ENCODE measurements at regions not wholly inside any gene's neighbourhood (a gene's known extent, or its start where the extent isn't known, plus 50 kb on each side); places are given as distances from the start of the nearest gene placed in this dataset.

DNA sequence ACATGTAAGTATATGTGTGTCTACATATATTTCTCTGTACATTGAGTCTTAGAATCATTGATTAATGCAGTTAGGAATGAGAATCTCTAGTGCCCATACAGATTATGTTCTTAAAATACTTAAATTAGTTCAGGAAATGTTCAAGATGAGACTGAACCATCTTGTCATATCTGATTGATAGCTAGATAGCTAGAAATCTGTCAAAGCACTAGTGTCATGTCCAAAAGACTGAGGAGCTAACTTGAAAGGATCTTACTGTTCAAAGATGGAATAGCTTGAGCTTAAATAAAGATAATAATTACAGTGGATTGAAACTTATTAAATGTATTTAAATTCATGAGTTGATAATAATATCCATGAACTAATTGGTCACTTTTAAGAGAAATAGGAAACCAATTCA is 191.7 kb upstream of the TCF21 start:
- Histone ChIP-seq H3K4me2 (ENCODE audit: low read length) (no peak overlapping the region), H3K9ac (ENCODE audit: low read length) (no peak overlapping the region), H3K79me2 (replicated peaks; ENCODE audit: insufficient read depth, low read length) (no peaks in the 10 kb centered on the region), H2AFZ (ENCODE audit: low read depth, low read length) (no peak overlapping the region), H3K36me3 (ENCODE audit: insufficient read depth, low read length) (no peaks in the 10 kb centered on the region), H3K9me3 (ENCODE audit: low read length) (no peaks in the 10 kb centered on the region), H3K9me2 (ENCODE audit: insufficient read depth, low read length) (no peaks in the 10 kb centered on the region), H3F3A (ENCODE audit: insufficient read depth, low read length, poor library complexity, severe bottlenecking) (no peaks in the 10 kb centered on the region), H3K27me3 (ENCODE audit: insufficient read depth, low read depth, low read length) (no peaks in the 10 kb centered on the region), H4K20me1 (ENCODE audit: insufficient read depth) (no peaks in the 10 kb centered on the region), H3K27ac (ENCODE audit: low read length) (no peak overlapping the region), H3K4me3 (ENCODE audit: low read length) (no peak overlapping the region)
- TF ChIP-seq TAF1 (IDR thresholded peaks at IDR 0.05; ENCODE audit: low read depth) (no peak), EP300 (conservative IDR thresholded peaks at IDR 0.05; ENCODE audit: poor library complexity, severe bottlenecking) (peak; percentile 65)

GRCh38 chr6:133697666-133698065 is 191.2 kb upstream of the TCF21 start:
- Histone ChIP-seq H3F3A (ENCODE audit: insufficient read depth, low read length, poor library complexity, severe bottlenecking) (no peaks in the 10 kb centered on the region), H3K27me3 (ENCODE audit: insufficient read depth, low read depth, low read length) (no peaks in the 10 kb centered on the region), H3K9me3 (ENCODE audit: low read length) (no peaks in the 10 kb centered on the region), H3K27ac (ENCODE audit: low read length) (no peak overlapping the region), H3K36me3 (ENCODE audit: insufficient read depth, low read length) (no peaks in the 10 kb centered on the region), H3K4me2 (ENCODE audit: low read length) (no peak overlapping the region), H3K9ac (ENCODE audit: low read length) (no peak overlapping the region), H4K20me1 (ENCODE audit: insufficient read depth) (no peaks in the 10 kb centered on the region), H2AFZ (ENCODE audit: low read depth, low read length) (no peak overlapping the region), H3K4me3 (ENCODE audit: low read length) (no peak overlapping the region), H3K9me2 (ENCODE audit: insufficient read depth, low read length) (no peaks in the 10 kb centered on the region), H3K79me2 (replicated peaks; ENCODE audit: insufficient read depth, low read length) (no peaks in the 10 kb centered on the region)
- TF ChIP-seq POLR2AphosphoS5 (IDR thresholded peaks at IDR 0.05): no peak

DNA sequence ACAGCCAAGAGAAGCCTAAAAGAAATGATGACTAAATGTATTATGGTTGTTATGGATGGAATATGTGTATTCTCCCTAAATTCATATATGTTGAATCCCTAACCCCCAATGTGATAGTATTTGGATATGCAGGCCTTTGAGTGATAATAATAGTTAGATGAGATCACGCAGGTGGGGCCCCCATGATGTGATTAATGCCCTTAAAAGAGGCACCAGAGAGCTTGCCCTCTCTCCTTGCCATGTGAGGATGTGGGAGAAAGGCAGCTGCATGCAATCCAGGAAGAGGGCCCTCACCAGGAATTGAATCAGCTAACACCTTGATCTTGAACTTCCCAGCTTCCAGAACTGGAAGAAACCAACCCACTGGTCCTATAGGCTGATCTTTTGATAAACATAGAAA is 190.6 kb upstream of the TCF21 start:
- H3F3A ChIP-seq (ENCODE audit: insufficient read depth, low read length, poor library complexity, severe bottlenecking): no peaks in the 10 kb centered on the region
- H3K36me3 ChIP-seq (ENCODE audit: insufficient read depth, low read length): no peaks in the 10 kb centered on the region
- no peak overlapping the region for H3K4me2 ChIP-seq (ENCODE audit: low read length)
- no peak overlapping the region for H2AFZ ChIP-seq (ENCODE audit: low read depth, low read length)
- no peaks in the 10 kb centered on the region for H3K9me2 ChIP-seq (ENCODE audit: insufficient read depth, low read length)
- H3K27me3 ChIP-seq (ENCODE audit: insufficient read depth, low read depth, low read length): no peaks in the 10 kb centered on the region
- no peaks in the 10 kb centered on the region for H3K9me3 ChIP-seq (ENCODE audit: low read length)
- no peak overlapping the region for H3K27ac ChIP-seq (ENCODE audit: low read length)
- H4K20me1 ChIP-seq (ENCODE audit: insufficient read depth): no peaks in the 10 kb centered on the region
- no peaks in the 10 kb centered on the region for H3K79me2 ChIP-seq (replicated peaks; ENCODE audit: insufficient read depth, low read length)
- H3K4me3 ChIP-seq (ENCODE audit: low read length): no peak overlapping the region
- no peak overlapping the region for H3K9ac ChIP-seq (ENCODE audit: low read length)
- TF ChIP-seq EP300 (conservative IDR thresholded peaks at IDR 0.05; ENCODE audit: poor library complexity, severe bottlenecking) (no peak), MXI1 (conservative IDR thresholded peaks at IDR 0.05; ENCODE audit: poor library complexity, severe bottlenecking) (no peak), EZH2 (IDR thresholded peaks at IDR 0.05; ENCODE audit: borderline replicate concordance, insufficient read depth, low read length, poor library complexity, severe bottlenecking) (no peak), SMC3 (conservative IDR thresholded peaks at IDR 0.05; ENCODE audit: poor library complexity) (no peak), RAD21 (conservative IDR thresholded peaks at IDR 0.05) (no peak), POLR2AphosphoS5 (IDR thresholded peaks at IDR 0.05) (no peak), TAF1 (IDR thresholded peaks at IDR 0.05; ENCODE audit: low read depth) (no peak)
- TF ChIP-seq, protein P1, sequence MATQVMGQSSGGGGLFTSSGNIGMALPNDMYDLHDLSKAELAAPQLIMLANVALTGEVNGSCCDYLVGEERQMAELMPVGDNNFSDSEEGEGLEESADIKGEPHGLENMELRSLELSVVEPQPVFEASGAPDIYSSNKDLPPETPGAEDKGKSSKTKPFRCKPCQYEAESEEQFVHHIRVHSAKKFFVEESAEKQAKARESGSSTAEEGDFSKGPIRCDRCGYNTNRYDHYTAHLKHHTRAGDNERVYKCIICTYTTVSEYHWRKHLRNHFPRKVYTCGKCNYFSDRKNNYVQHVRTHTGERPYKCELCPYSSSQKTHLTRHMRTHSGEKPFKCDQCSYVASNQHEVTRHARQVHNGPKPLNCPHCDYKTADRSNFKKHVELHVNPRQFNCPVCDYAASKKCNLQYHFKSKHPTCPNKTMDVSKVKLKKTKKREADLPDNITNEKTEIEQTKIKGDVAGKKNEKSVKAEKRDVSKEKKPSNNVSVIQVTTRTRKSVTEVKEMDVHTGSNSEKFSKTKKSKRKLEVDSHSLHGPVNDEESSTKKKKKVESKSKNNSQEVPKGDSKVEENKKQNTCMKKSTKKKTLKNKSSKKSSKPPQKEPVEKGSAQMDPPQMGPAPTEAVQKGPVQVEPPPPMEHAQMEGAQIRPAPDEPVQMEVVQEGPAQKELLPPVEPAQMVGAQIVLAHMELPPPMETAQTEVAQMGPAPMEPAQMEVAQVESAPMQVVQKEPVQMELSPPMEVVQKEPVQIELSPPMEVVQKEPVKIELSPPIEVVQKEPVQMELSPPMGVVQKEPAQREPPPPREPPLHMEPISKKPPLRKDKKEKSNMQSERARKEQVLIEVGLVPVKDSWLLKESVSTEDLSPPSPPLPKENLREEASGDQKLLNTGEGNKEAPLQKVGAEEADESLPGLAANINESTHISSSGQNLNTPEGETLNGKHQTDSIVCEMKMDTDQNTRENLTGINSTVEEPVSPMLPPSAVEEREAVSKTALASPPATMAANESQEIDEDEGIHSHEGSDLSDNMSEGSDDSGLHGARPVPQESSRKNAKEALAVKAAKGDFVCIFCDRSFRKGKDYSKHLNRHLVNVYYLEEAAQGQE (IDR thresholded peaks at IDR 0.05; ENCODE audit: borderline replicate concordance): no peak
- TF ChIP-seq, protein P2, sequence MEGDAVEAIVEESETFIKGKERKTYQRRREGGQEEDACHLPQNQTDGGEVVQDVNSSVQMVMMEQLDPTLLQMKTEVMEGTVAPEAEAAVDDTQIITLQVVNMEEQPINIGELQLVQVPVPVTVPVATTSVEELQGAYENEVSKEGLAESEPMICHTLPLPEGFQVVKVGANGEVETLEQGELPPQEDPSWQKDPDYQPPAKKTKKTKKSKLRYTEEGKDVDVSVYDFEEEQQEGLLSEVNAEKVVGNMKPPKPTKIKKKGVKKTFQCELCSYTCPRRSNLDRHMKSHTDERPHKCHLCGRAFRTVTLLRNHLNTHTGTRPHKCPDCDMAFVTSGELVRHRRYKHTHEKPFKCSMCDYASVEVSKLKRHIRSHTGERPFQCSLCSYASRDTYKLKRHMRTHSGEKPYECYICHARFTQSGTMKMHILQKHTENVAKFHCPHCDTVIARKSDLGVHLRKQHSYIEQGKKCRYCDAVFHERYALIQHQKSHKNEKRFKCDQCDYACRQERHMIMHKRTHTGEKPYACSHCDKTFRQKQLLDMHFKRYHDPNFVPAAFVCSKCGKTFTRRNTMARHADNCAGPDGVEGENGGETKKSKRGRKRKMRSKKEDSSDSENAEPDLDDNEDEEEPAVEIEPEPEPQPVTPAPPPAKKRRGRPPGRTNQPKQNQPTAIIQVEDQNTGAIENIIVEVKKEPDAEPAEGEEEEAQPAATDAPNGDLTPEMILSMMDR (IDR thresholded peaks at IDR 0.05; ENCODE audit: poor library complexity, severe bottlenecking): no peak

All from neural cell (in vitro differentiated cells).